ENCODE measurements at regions not wholly inside any gene's neighbourhood (a gene's known extent, or its start where the extent isn't known, plus 50 kb on each side); places are given as distances from the start of the nearest gene placed in this dataset.
A peak's percentile ranks its signal among the peaks of the same experiment; 100 is the strongest.

DNA sequence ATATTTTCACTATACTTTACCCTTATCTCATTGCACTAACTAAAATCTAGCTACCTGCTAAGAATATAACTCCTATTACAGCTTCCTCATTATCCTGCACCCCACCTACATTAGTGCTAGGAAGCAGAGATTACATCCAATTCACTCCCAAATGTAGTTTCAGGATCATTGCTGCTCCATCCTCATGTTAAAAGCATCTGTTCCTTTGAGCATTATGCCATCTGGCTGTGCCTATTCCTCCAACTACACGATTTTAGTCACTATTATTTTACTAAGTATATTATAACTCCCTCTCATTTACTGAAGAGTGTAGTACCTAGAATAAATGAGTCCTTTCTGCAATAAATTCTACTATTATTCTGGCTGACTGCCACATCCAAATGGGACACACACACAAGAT lies 1586.9 kb downstream of the TECRL start:
- in situ Hi-C loops (cut with MboI; ENCODE audit: low pct_ligation_motif_present in 1 of 4, low pct_unique_long_range_greater_than_20kb in 1 of 4, low sequenced_read_pairs in 3 of 4) = no loop called here
- H3K36me3 ChIP-seq = no peaks in the 10 kb centered on the region
- no peak overlapping the region for H3K4me3 ChIP-seq
- H3K4me1 ChIP-seq = no peaks in the 10 kb centered on the region
- no peak for DNase-seq
- H3K27ac ChIP-seq = no peak overlapping the region
- H3K9me3 ChIP-seq = no peaks in the 10 kb centered on the region
- WGBS, 2 donors (ENCODE audit: low coverage in 1 of 2) = 48% methylated on average over 1 of the region's 1 CpG; no CpG with 5 or more reads in 1 of the 2 donors
- TF ChIP-seq CTCF (IDR thresholded peaks at IDR 0.05) (no peak), POLR2AphosphoS5 (IDR thresholded peaks at IDR 0.05) (no peak), EP300 (IDR thresholded peaks at IDR 0.05; ENCODE audit: low read depth) (no peak), POLR2A (IDR thresholded peaks at IDR 0.05) (no peak)
- H3K27me3 ChIP-seq = no peaks in the 10 kb centered on the region
- intact Hi-C loops (cut with DNase I; ENCODE audit: low total_unique reads) = no loop called here

DNA sequence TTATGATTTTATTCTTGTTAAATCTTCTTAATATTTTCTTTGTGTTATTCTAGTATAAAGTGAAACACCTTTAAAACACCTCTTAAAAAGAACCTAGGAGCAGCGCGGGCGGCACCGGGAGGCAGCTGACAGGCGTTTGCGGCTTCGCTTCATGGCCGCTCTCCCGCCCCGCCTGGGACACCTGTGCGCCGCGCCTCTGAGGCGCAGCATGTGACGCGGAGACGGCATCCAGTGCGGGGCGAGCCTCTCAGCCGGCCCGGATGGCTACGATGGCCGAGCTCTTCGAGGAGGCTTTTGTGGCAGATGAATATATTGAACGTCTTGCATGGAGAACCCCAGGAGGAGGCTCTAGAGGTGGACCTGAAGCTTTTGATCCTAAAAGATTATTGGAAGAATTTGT lies 1592.7 kb downstream of the TECRL start:
- intact Hi-C loops (cut with DNase I; ENCODE audit: low total_unique reads) = no loop called here
- Histone ChIP-seq H3K9me3 (no peaks in the 10 kb centered on the region), H3K4me3 (no peak overlapping the region), H3K27me3 (no peaks in the 10 kb centered on the region), H3K27ac (no peak overlapping the region), H3K36me3 (no peaks in the 10 kb centered on the region), H3K4me1 (no peaks in the 10 kb centered on the region)
- WGBS, 2 donors (ENCODE audit: low coverage in 1 of 2) = 80 to 82% methylated on average over 4 to 25 of the region's 25 CpGs
- TF ChIP-seq EP300 (IDR thresholded peaks at IDR 0.05; ENCODE audit: low read depth) (no peak), POLR2A (IDR thresholded peaks at IDR 0.05) (no peak), POLR2AphosphoS5 (IDR thresholded peaks at IDR 0.05) (no peak), CTCF (IDR thresholded peaks at IDR 0.05) (no peak)
- in situ Hi-C loops (cut with MboI; ENCODE audit: low pct_ligation_motif_present in 1 of 4, low pct_unique_long_range_greater_than_20kb in 1 of 4, low sequenced_read_pairs in 3 of 4) = no loop called here
- no peak for DNase-seq

DNA sequence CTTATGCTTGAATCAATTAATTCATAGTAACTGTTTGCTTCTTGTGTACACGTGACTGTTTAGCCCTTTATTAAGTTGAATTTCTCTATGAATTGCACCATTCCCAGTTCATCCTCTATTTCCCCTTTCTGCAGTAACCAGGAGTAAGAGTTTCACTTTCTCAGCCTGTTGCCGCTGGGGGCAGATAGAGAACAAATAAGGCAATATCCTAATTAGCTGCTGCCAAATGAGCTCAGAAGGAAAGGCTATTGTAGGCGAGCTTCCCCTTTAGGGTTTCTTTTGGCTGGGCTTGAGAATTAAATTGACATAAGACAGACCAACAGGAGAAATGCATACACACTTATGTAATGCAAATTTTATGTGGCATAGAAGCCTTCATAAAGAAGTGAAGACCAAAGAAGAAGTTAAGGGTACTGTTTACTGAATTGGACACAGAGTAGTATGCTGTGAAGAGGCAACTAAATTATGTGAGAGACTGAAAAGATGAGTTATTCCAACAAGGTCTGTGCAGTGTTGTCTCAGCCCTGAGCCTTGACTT lies 1594.7 kb downstream of the TECRL start:
- no peaks in the 10 kb centered on the region for H3K4me1 ChIP-seq
- H3K36me3 ChIP-seq = no peaks in the 10 kb centered on the region
- H3K9me3 ChIP-seq = no peaks in the 10 kb centered on the region
- H3K27me3 ChIP-seq = no peaks in the 10 kb centered on the region
- no peak for TF ChIP-seq POLR2AphosphoS5 (IDR thresholded peaks at IDR 0.05)
- in situ Hi-C loops (cut with MboI; ENCODE audit: low pct_ligation_motif_present in 1 of 4, low pct_unique_long_range_greater_than_20kb in 1 of 4, low sequenced_read_pairs in 3 of 4) = no loop called here
- no peak overlapping the region for H3K4me3 ChIP-seq
- WGBS, 2 donors (ENCODE audit: low coverage in 1 of 2) = 34 to 55% methylated on average over 3 of the region's 3 CpGs
- no peak for DNase-seq
- no peak overlapping the region for H3K27ac ChIP-seq
- intact Hi-C loops (cut with DNase I; ENCODE audit: low total_unique reads) = no loop called here

DNA sequence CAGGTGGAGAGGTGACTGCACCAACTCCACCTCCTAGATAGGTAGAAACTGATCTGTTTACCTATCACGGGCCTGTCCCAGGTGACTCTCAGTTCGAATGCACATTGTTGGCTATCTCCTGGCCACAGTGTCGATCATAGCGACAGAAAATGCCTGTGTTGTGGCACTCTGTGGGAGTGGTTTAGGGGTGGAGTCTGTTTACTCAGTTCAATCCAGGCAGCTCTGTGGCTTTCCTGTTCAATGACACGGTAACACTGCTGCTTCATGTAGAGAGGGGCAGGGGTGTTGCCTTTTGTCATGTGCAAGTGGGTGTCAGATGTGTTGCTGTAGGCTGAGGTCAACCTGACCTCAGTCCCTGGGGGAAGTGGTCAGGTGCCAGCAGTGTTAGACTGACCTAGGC lies 1602.4 kb downstream of the TECRL start:
- H3K4me3 ChIP-seq = no peak overlapping the region
- in situ Hi-C loops (cut with MboI; ENCODE audit: low pct_ligation_motif_present in 1 of 4, low pct_unique_long_range_greater_than_20kb in 1 of 4, low sequenced_read_pairs in 3 of 4) (no loop called here), intact Hi-C loops (cut with DNase I; ENCODE audit: low total_unique reads) (no loop called here)
- H3K4me1 ChIP-seq = no peaks in the 10 kb centered on the region
- 35 to 64% methylated on average over 4 to 5 of the region's 5 CpGs for WGBS, 2 donors (ENCODE audit: low coverage in 1 of 2)
- no peak for TF ChIP-seq CTCF (IDR thresholded peaks at IDR 0.05)
- no peak for TF ChIP-seq EP300 (IDR thresholded peaks at IDR 0.05; ENCODE audit: low read depth)
- no peak overlapping the region for H3K27ac ChIP-seq
- H3K27me3 ChIP-seq = no peaks in the 10 kb centered on the region
- no peaks in the 10 kb centered on the region for H3K9me3 ChIP-seq
- H3K36me3 ChIP-seq = no peaks in the 10 kb centered on the region
- peak; percentile 19 for DNase-seq

GRCh38 chr4:62804075-62804474 lies 1603.9 kb downstream of the ADGRL3 start:
- H3K9me3 ChIP-seq = no peaks in the 10 kb centered on the region
- no peaks in the 10 kb centered on the region for H3K27me3 ChIP-seq
- in situ Hi-C loops (cut with MboI; ENCODE audit: low pct_ligation_motif_present in 1 of 4, low pct_unique_long_range_greater_than_20kb in 1 of 4, low sequenced_read_pairs in 3 of 4) (no loop called here), intact Hi-C loops (cut with DNase I; ENCODE audit: low total_unique reads) (no loop called here)
- 61 to 71% methylated on average over 2 of the region's 2 CpGs for WGBS, 2 donors (ENCODE audit: low coverage in 1 of 2)
- H3K27ac ChIP-seq = no peak overlapping the region
- DNase-seq = no peak
- no peaks in the 10 kb centered on the region for H3K4me1 ChIP-seq
- H3K36me3 ChIP-seq = no peaks in the 10 kb centered on the region
- H3K4me3 ChIP-seq = no peak overlapping the region
- TF ChIP-seq POLR2A (IDR thresholded peaks at IDR 0.05) (no peak), POLR2AphosphoS5 (IDR thresholded peaks at IDR 0.05) (no peak), EP300 (IDR thresholded peaks at IDR 0.05; ENCODE audit: low read depth) (no peak), CTCF (IDR thresholded peaks at IDR 0.05) (no peak)
